Adrenal gland (tissue), 9 donors: ENCODE measurements at regions not wholly inside any gene's neighbourhood (a gene's known extent, or its start where the extent isn't known, plus 50 kb on each side); places are given as distances from the start of the nearest gene placed in this dataset.
A peak's percentile ranks its signal among the peaks of the same experiment; 100 is the strongest.

Experiments used
- DNase-seq, 7 donors: peaks; one replicate each; pipeline ENCODE4 v3.0.0-alpha.2; 2019 to 2020
- H3K27ac ChIP-seq, 5 donors: fragments of 200-600 bp; sonication (generic) in 4 of 5; 1 replicate in 3 of 5; 2 replicates in 2 of 5; pipeline versions ENCODE4 v1.5.1 to v1.8.0; 2016 to 2020; ENCODE audit warnings: mild to moderate bottlenecking in 1 of 5
- H3K27me3 ChIP-seq: fragments of 200-600 bp; 2 replicates; pipeline ENCODE4 v1.8.0; 2021
- H3K36me3 ChIP-seq, 2 donors: fragments of 200-600 bp; replicated peaks in 1 of 2; 1 replicate in 1 of 2; 2 replicates in 1 of 2; pipeline versions ENCODE4 v1.5.1 to v1.8.0; 2018 to 2022
- H3K4me1 ChIP-seq, 2 donors: fragments of 200-600 bp; replicated peaks in 1 of 2; 1 replicate in 1 of 2; 2 replicates in 1 of 2; pipeline versions ENCODE4 v1.5.1 to v1.8.0; 2018 to 2021
- H3K4me3 ChIP-seq, 4 donors: fragments of 200-600 bp; sonication (generic) in 3 of 4; one replicate each; pipeline ENCODE4 v1.5.1; 2016 to 2018
- H3K9me3 ChIP-seq, 3 donors: fragments of 200-600 bp; sonication (generic) in 1 of 3; replicated peaks in 1 of 3; 1 replicate in 2 of 3; 2 replicates in 1 of 3; pipeline versions ENCODE4 v1.5.1 to v1.8.0; 2016 to 2021
- POLR2A ChIP-seq, 2 donors: fragments of 450-650 bp; IDR thresholded peaks; one replicate each; pipeline ENCODE4 v1.6.1; 2017; ENCODE audit warnings: antibody characterized with exemption in 2 of 2, mild to moderate bottlenecking in 2 of 2, moderate library complexity in 1 of 2
- WGBS, 4 donors: extraction: QIAGEN DNeasy Blood & Tissue Kit in 2 of 4; methylation state at CpG; one replicate each; pipeline versions ENCODE4 v1.1.5 to v1.1.7; 2013 to 2017; 5-methylcytosine and 5-hydroxymethylcytosine counted together
- intact Hi-C, 2 donors: fragments of 100-400 bp; cut with DNase I; formaldehyde crosslinking; loops; one replicate each; pipeline versions ENCODE4 v1.14.1 to v1.15.0; 2022 to 2023
- TF ChIP-seq, protein P1 (sequence below), 6 experiments: fragments of 450-650 bp in 4 of 6; fragments of 200-600 bp in 2 of 6; sonication (generic) in 1 of 6; IDR thresholded peaks; 1 replicate in 5 of 6; 2 replicates in 1 of 6; pipeline versions ENCODE4 v1.5.1 to v1.8.0; 2016 to 2021; ENCODE audit warnings: antibody characterized with exemption in 6 of 6, mild to moderate bottlenecking in 2 of 6, moderate library complexity in 1 of 6
- donor health status: healthy with polysubstance abuse.
- donor health status: Bipolar disorder and iron deficiency.
- donor health status: DM: yes; HTN: yes; CAD: no.
- donor health status: DM: no; HTN: no; CAD: no.
- donor health status: DM: no; HTN: no; CAD: no.

DNA sequence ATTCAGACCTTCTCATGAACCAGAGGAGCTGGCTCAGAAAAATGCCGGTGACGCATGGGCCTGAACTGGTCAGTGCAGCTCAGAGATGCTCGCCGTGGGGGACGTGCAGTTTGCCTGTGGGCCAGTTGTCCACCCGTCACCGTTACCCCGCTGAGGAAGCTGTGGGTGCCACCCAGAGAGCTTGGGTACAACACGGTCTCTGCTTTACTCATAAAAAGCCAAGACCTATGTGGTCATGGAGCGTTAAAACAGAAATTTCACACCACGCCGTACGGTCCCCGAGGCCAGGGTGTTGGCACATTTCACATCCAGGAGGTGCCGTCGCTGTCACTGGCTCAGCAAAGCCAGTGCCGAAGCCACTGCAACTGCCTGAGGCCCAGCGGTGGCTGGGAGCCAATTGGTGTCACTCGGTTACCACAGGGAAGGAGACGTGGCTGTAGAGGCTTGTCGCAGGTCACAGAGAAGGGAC lies 120.9 kb downstream of the METRNL start:
- H3K27me3 ChIP-seq, result no peaks in the 10 kb centered on the region
- DNase-seq, result peak in 6 of 7 donors; percentile 60 to 77 (median 66)
- H3K4me3 ChIP-seq, result no peak overlapping the region
- WGBS, 4 donors, result 57 to 73% (median 64%) methylated on average over 17 to 21 of the region's 21 CpGs
- H3K9me3 ChIP-seq, result no peaks in the 10 kb centered on the region
- peak overlapping the region; percentile 59 to 95 (median 82) for H3K27ac ChIP-seq
- peaks cover 0 to 21% of the 10 kb centered on the region in 2 donors for H3K4me1 ChIP-seq
- H3K36me3 ChIP-seq, result no peaks in the 10 kb centered on the region
- intact Hi-C loops, result no loop called here
- TF ChIP-seq, protein P1, sequence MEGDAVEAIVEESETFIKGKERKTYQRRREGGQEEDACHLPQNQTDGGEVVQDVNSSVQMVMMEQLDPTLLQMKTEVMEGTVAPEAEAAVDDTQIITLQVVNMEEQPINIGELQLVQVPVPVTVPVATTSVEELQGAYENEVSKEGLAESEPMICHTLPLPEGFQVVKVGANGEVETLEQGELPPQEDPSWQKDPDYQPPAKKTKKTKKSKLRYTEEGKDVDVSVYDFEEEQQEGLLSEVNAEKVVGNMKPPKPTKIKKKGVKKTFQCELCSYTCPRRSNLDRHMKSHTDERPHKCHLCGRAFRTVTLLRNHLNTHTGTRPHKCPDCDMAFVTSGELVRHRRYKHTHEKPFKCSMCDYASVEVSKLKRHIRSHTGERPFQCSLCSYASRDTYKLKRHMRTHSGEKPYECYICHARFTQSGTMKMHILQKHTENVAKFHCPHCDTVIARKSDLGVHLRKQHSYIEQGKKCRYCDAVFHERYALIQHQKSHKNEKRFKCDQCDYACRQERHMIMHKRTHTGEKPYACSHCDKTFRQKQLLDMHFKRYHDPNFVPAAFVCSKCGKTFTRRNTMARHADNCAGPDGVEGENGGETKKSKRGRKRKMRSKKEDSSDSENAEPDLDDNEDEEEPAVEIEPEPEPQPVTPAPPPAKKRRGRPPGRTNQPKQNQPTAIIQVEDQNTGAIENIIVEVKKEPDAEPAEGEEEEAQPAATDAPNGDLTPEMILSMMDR (IDR thresholded peaks at IDR 0.05), result no peak
- no peak for TF ChIP-seq POLR2A (IDR thresholded peaks at IDR 0.05)

DNA sequence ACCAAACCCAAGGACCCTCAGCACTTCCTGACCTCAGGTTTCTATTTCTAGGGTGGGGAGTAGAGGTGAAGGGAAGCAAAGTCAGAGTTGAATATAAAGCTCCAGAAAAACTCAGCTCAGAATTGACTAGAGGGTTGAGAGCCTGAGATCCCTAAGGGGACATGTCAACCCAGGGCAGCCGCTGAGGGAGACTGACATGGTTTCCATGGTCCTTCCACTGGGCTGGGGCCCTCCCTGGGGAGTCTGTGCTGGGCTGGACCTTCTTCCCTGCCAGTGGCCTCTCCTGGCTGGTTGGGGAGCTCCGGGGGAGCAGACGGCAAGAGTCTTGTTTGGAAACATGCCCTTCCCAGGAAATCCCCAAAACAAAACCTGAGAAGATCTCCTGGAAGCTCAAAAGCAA lies 121.3 kb downstream of the METRNL start:
- intact Hi-C loops, result no loop called here
- peak overlapping the region; percentile 59 to 95 (median 82) for H3K27ac ChIP-seq
- H3K27me3 ChIP-seq, result no peaks in the 10 kb centered on the region
- WGBS, 4 donors, result 53 to 62% (median 56%) methylated on average over 3 of the region's 3 CpGs
- no peak for TF ChIP-seq POLR2A (IDR thresholded peaks at IDR 0.05)
- TF ChIP-seq, protein P1 (IDR thresholded peaks at IDR 0.05), result no peak
- H3K9me3 ChIP-seq, result no peaks in the 10 kb centered on the region
- H3K4me1 ChIP-seq, result peaks cover 0 to 21% of the 10 kb centered on the region in 2 donors
- no peaks in the 10 kb centered on the region for H3K36me3 ChIP-seq
- peak in 3 of 7 donors; percentile 10 to 45 (median 13) for DNase-seq
- no peak overlapping the region for H3K4me3 ChIP-seq

DNA sequence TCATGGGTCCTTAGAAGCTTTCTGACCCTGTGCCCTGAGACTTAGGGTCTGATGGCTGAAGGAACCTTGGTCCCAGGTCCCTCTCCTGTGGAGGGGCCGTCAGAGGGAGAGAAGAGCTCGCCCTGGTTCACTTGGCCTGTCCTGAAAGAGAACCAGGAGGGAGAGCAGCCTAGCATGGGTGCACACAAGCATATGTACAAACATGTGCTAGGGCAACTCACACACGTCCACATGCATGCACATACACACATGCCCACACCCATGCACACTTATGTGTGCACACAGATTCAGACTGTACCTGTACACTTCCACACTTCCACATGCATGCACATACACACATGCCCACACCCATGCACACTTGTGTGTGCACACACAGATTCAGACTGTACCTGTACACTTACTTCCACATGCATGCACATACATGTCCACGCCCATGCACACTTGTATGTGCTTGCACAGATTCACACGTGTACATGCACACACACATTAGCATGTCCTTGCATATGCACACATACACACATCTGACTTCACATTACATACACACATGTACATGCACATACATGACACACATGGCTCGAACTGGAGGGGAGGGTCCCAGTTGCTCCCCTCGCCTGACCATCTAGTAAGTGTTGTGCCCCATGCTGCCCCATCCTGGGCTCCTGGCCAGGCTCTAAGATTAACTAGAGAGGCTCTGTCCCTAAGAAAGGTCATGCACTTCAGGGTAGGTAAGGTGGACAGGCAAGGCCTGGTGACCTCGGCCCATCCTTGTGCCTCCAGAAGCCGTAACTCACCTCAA lies 122.0 kb downstream of the METRNL start:
- peak overlapping the region; percentile 59 to 95 (median 82) for H3K27ac ChIP-seq
- H3K27me3 ChIP-seq, result no peaks in the 10 kb centered on the region
- H3K9me3 ChIP-seq, result no peaks in the 10 kb centered on the region
- no peak overlapping the region for H3K4me3 ChIP-seq
- peak in 3 of 7 donors; percentile 10 to 44 (median 15) for DNase-seq
- TF ChIP-seq, protein P1 (IDR thresholded peaks at IDR 0.05), result no peak
- TF ChIP-seq POLR2A (IDR thresholded peaks at IDR 0.05), result no peak
- intact Hi-C loops, result no loop called here
- H3K36me3 ChIP-seq, result no peaks in the 10 kb centered on the region
- 82 to 92% (median 86%) methylated on average over 9 of the region's 9 CpGs for WGBS, 4 donors
- H3K4me1 ChIP-seq, result peaks cover 0 to 21% of the 10 kb centered on the region in 2 donors

- peak overlapping the region in 3 of 5 donors; percentile 43 to 95 (median 78) for H3K27ac ChIP-seq
- no peak overlapping the region for H3K4me3 ChIP-seq
- 90 to 99% (median 94%) methylated on average over 10 to 13 of the region's 13 CpGs for WGBS, 4 donors
- intact Hi-C loops, result no loop called here
- peaks cover 0 to 21% of the 10 kb centered on the region in 2 donors for H3K4me1 ChIP-seq
- no peaks in the 10 kb centered on the region for H3K9me3 ChIP-seq
- H3K27me3 ChIP-seq, result no peaks in the 10 kb centered on the region
- no peak for TF ChIP-seq POLR2A (IDR thresholded peaks at IDR 0.05)
- TF ChIP-seq, protein P1 (IDR thresholded peaks at IDR 0.05), result no peak
- H3K36me3 ChIP-seq, result no peaks in the 10 kb centered on the region
- DNase-seq, result peak in 4 of 7 donors; percentile 9 to 49 (median 16)
Measured at GRCh38 chr17:83202002-83203000, 122.9 kb downstream of the METRNL start.
